Testis (tissue), 2 donors: ENCODE measurements at regions not wholly inside any gene's neighbourhood (a gene's known extent, or its start where the extent isn't known, plus 50 kb on each side); places are given as distances from the start of the nearest gene placed in this dataset.

Experiments
- DNase-seq: peaks from one replicate; pipeline ENCODE4 v3.0.0-alpha.2; 2019
- H3K27ac ChIP-seq, 2 donors: fragments of 200-600 bp; sonication (generic); one replicate each; pipeline ENCODE4 v1.5.1; 2019
- H3K27me3 ChIP-seq: fragments of 200-600 bp; sonication (generic); one replicate; pipeline ENCODE4 v1.5.1; 2019
- H3K36me3 ChIP-seq: fragments of 200-600 bp; sonication (generic); one replicate; pipeline ENCODE4 v1.5.1; 2017; ENCODE audit warnings: low read depth; ENCODE audit errors: missing control alignments
- H3K4me1 ChIP-seq: fragments of 200-600 bp; sonication (generic); one replicate; pipeline ENCODE4 v1.5.1; 2019
- H3K4me3 ChIP-seq, 2 donors: fragments of 200-600 bp; sonication (generic); one replicate each; pipeline ENCODE4 v1.5.1; 2017 to 2019
- H3K9me3 ChIP-seq: fragments of 200-600 bp; sonication (generic); one replicate; pipeline ENCODE4 v1.5.1; 2017
- POLR2A ChIP-seq: fragments of 450-650 bp; IDR thresholded peaks from one replicate; pipeline ENCODE4 v1.6.1; 2017; ENCODE audit warnings: antibody characterized with exemption, mild to moderate bottlenecking, moderate library complexity
- WGBS, 2 donors: methylation state at CpG; one replicate each; pipeline ENCODE4 v1.1.5; 2018; 5-methylcytosine and 5-hydroxymethylcytosine counted together
- intact Hi-C: fragments of 100-400 bp; cut with DNase I; formaldehyde crosslinking; loops from one replicate; pipeline ENCODE4 v1.15.1; 2023; ENCODE audit warnings: low total_unique reads
- TF ChIP-seq, protein P1 (sequence below), 3 experiments: fragments of 450-650 bp in 2 of 3; fragments of 200-600 bp in 1 of 3; sonication (generic) in 1 of 3; IDR thresholded peaks; one replicate each; pipeline ENCODE4 v1.5.1; 2016 to 2019; ENCODE audit warnings: antibody characterized with exemption in 3 of 3, mild to moderate bottlenecking in 2 of 3, moderate library complexity in 1 of 3

GRCh38 chr20:11726026-11726425 is 191.7 kb upstream of the BTBD3 start:
- H3K4me3 ChIP-seq, result no peak overlapping the region
- WGBS, 2 donors, result 65 to 66% methylated on average over 3 of the region's 3 CpGs

GRCh38 chr20:11727708-11728107 is 190.0 kb upstream of the BTBD3 start:
- no peak for DNase-seq
- Histone ChIP-seq H3K4me1 (no peaks in the 10 kb centered on the region), H3K27ac (no peak overlapping the region), H3K27me3 (no peaks in the 10 kb centered on the region), H3K9me3 (no peaks in the 10 kb centered on the region), H3K36me3 (no peaks in the 10 kb centered on the region), H3K4me3 (no peak overlapping the region)
- TF ChIP-seq, protein P1, sequence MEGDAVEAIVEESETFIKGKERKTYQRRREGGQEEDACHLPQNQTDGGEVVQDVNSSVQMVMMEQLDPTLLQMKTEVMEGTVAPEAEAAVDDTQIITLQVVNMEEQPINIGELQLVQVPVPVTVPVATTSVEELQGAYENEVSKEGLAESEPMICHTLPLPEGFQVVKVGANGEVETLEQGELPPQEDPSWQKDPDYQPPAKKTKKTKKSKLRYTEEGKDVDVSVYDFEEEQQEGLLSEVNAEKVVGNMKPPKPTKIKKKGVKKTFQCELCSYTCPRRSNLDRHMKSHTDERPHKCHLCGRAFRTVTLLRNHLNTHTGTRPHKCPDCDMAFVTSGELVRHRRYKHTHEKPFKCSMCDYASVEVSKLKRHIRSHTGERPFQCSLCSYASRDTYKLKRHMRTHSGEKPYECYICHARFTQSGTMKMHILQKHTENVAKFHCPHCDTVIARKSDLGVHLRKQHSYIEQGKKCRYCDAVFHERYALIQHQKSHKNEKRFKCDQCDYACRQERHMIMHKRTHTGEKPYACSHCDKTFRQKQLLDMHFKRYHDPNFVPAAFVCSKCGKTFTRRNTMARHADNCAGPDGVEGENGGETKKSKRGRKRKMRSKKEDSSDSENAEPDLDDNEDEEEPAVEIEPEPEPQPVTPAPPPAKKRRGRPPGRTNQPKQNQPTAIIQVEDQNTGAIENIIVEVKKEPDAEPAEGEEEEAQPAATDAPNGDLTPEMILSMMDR (IDR thresholded peaks at IDR 0.05), result no peak
- TF ChIP-seq POLR2A, result no peak
- 71 to 80% methylated on average over 1 of the region's 1 CpG for WGBS, 2 donors
- intact Hi-C loops, result no loop called here

More at GRCh38 chr20:11726026-11726425, 191.7 kb upstream of the BTBD3 start:
- intact Hi-C loops, result no loop called here
- H3K4me1 ChIP-seq, result no peaks in the 10 kb centered on the region
- no peaks in the 10 kb centered on the region for H3K9me3 ChIP-seq
- H3K36me3 ChIP-seq, result no peaks in the 10 kb centered on the region
- no peak for TF ChIP-seq POLR2A
- TF ChIP-seq, protein P1 (IDR thresholded peaks at IDR 0.05), result no peak
- no peak for DNase-seq
- H3K27ac ChIP-seq, result no peak overlapping the region
- H3K27me3 ChIP-seq, result no peaks in the 10 kb centered on the region

DNA sequence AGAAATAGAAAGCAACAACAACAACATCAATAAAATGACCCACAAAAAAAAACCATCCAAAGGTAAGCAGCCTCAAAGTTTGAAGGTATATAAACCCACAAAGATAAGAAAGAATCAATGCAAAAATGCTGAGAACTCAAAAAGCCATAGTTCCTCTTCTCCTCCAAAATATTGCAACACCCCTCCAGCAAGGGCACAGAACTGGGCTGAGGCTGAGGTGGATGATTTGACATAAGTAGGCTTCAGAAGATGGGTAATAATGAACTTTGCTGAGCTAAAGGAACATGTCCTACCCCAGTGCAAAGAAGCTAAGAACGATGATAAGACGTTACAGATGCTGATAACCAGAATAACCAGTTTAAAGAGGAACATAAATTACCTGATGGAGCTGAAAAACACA is 188.8 kb upstream of the BTBD3 start:
- H3K36me3 ChIP-seq, result no peaks in the 10 kb centered on the region
- H3K9me3 ChIP-seq, result no peaks in the 10 kb centered on the region
- WGBS, 2 donors, result 55 to 70% methylated on average over 2 of the region's 2 CpGs
- no peaks in the 10 kb centered on the region for H3K27me3 ChIP-seq
- no peak overlapping the region for H3K27ac ChIP-seq
- DNase-seq, result no peak
- no peaks in the 10 kb centered on the region for H3K4me1 ChIP-seq
- TF ChIP-seq, protein P1 (IDR thresholded peaks at IDR 0.05), result no peak
- TF ChIP-seq POLR2A, result no peak
- no peak overlapping the region for H3K4me3 ChIP-seq
- intact Hi-C loops, result no loop called here

DNA sequence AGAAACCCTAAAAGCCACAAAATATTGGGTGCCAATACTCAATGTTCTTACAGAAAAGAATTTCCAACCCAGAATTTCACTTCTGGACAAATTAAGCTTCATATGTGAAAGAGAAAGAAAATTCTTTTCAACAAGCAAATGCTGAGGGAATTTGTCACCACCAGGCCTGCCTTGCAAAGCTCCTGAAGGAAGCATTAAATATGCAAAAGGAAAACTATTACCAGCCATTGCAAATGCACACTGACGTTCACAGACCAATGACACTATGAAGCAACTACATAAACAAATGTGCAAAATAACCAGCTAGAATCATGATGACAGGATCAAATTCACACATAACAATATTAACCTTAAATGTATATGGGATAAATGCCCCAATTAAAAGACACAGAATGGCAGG is 187.9 kb upstream of the BTBD3 start:
- no peaks in the 10 kb centered on the region for H3K36me3 ChIP-seq
- H3K27me3 ChIP-seq, result no peaks in the 10 kb centered on the region
- no peaks in the 10 kb centered on the region for H3K4me1 ChIP-seq
- H3K4me3 ChIP-seq, result no peak overlapping the region
- no peaks in the 10 kb centered on the region for H3K9me3 ChIP-seq
- TF ChIP-seq, protein P1 (IDR thresholded peaks at IDR 0.05), result no peak
- no peak for TF ChIP-seq POLR2A
- 91 to 94% methylated on average over 1 of the region's 1 CpG for WGBS, 2 donors
- no peak overlapping the region for H3K27ac ChIP-seq
- intact Hi-C loops, result no loop called here
- no peak for DNase-seq

DNA sequence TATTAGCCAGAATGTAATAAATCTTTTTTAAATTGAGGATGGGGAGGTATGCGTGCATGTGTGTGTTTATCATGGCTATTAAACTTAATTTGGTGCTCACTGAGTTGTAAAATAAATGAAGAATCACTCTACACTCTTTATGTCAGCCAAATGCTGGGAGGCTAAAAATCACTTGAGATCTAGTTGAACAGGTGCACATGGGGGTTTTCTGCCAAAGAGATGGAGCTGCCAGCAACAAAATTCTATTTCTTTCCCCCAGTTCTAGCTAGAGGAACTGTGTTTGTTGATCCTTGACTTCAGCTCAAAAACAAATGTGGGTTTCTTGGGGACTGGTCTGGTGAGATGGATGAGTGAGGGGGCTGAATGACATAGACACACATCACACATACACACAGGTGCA is 183.3 kb upstream of the BTBD3 start:
- WGBS, 2 donors, result 42 to 74% methylated on average over 1 of the region's 1 CpG
- Histone ChIP-seq H3K27me3 (no peaks in the 10 kb centered on the region), H3K4me3 (no peak overlapping the region), H3K9me3 (no peaks in the 10 kb centered on the region), H3K36me3 (no peaks in the 10 kb centered on the region), H3K27ac (no peak overlapping the region), H3K4me1 (no peaks in the 10 kb centered on the region)
- no peak for TF ChIP-seq POLR2A
- TF ChIP-seq, protein P1 (IDR thresholded peaks at IDR 0.05), result no peak
- intact Hi-C loops, result no loop called here
- DNase-seq, result no peak
